ENCODE measurements at regions not wholly inside any gene's neighbourhood (a gene's known extent, or its start where the extent isn't known, plus 50 kb on each side); places are given as distances from the start of the nearest gene placed in this dataset.
A peak's percentile ranks its signal among the peaks of the same experiment; 100 is the strongest.

GRCh38 chr3:170814822-170815221 is 55.2 kb downstream of the RPL22L1 start:
- no peak for TF ChIP-seq CTCF (IDR thresholded peaks at IDR 0.05; ENCODE audit: low read length, missing control alignments)
- no peak for DNase-seq (ENCODE audit: low read depth)
- H3K4me3 ChIP-seq (replicated peaks; ENCODE audit: low read depth, low read length), result no peak overlapping the region

- no peak for TF ChIP-seq CTCF (IDR thresholded peaks at IDR 0.05; ENCODE audit: low read length, missing control alignments)
- no peak overlapping the region for H3K4me3 ChIP-seq (replicated peaks; ENCODE audit: low read depth, low read length)
- no peak for DNase-seq (ENCODE audit: low read depth)
Measured at GRCh38 chr3:170813266-170813665, 56.7 kb downstream of the RPL22L1 start.

- H3K4me3 ChIP-seq (replicated peaks; ENCODE audit: low read depth, low read length), result no peak overlapping the region
- TF ChIP-seq CTCF (IDR thresholded peaks at IDR 0.05; ENCODE audit: low read length, missing control alignments), result peak; percentile 95
- DNase-seq (ENCODE audit: low read depth), result peak; percentile 87
Measured at GRCh38 chr3:170811928-170812591, 57.9 kb downstream of the RPL22L1 start.

- no peak overlapping the region for H3K4me3 ChIP-seq (replicated peaks; ENCODE audit: low read depth, low read length)
- no peak for TF ChIP-seq CTCF (IDR thresholded peaks at IDR 0.05; ENCODE audit: low read length, missing control alignments)
- DNase-seq (ENCODE audit: low read depth), result peak; percentile 47
Measured at GRCh38 chr3:170811515-170811914, 58.5 kb downstream of the RPL22L1 start.

- DNase-seq (ENCODE audit: low read depth), result peak; percentile 52
- TF ChIP-seq CTCF (IDR thresholded peaks at IDR 0.05; ENCODE audit: low read length, missing control alignments), result no peak
- no peak overlapping the region for H3K4me3 ChIP-seq (replicated peaks; ENCODE audit: low read depth, low read length)
Measured at GRCh38 chr3:170809975-170810357, 60.0 kb downstream of the RPL22L1 start.

GRCh38 chr3:170809007-170809974 is 60.7 kb downstream of the RPL22L1 start:
- peak; percentile 84 for DNase-seq (ENCODE audit: low read depth)
- no peak overlapping the region for H3K4me3 ChIP-seq (replicated peaks; ENCODE audit: low read depth, low read length)
- TF ChIP-seq CTCF (IDR thresholded peaks at IDR 0.05; ENCODE audit: low read length, missing control alignments), result peak; percentile 86
